HG02763 (cell line): ENCODE measurements at regions not wholly inside any gene's neighbourhood (a gene's known extent, or its start where the extent isn't known, plus 50 kb on each side); places are given as distances from the start of the nearest gene placed in this dataset.

Experiments used
- ATAC-seq: cut with Tn5 transposase; IDR thresholded peaks from one replicate; pipeline ENCODE4 v1.9.1; 2021; ENCODE audit warnings: mild to moderate bottlenecking, moderate library complexity; ENCODE audit not compliant: unreplicated experiment

DNA sequence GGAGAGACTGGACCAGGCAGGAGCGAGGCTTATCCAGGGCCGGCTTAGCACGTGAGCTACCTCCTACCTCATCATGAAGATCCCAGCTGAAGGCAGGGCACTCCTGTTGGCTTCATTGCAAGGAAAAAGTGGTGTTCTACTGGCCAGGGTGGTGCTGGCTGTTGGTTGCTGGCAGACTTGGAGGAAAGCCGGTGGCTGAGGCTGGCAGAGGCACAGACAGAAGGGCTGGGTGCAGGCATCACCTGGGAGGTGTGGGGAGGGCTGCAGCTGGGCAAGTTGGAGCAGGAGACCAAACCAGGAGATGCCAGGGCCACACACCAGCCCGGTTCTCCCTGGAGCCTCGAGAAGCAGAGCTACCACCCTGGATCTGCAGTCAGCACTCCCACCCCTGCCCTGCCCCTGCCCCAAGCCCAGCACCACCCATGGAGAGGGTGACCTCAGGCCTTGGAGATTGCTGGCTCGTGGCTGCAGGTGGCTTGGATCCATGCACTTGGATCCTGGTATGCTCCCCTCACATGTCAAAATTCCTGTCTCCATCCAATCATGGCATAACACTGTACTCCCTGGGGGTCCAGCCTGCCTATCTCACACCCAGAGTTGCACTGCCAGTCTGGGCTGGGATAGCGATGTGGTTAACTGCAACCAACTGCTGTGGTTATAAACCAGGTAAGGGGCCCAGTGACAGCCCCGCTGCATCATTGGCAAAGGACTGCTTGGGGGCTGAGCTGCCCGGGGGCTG is 49.7 kb downstream of the GLI2 start:
- ATAC-seq: no peak

DNA sequence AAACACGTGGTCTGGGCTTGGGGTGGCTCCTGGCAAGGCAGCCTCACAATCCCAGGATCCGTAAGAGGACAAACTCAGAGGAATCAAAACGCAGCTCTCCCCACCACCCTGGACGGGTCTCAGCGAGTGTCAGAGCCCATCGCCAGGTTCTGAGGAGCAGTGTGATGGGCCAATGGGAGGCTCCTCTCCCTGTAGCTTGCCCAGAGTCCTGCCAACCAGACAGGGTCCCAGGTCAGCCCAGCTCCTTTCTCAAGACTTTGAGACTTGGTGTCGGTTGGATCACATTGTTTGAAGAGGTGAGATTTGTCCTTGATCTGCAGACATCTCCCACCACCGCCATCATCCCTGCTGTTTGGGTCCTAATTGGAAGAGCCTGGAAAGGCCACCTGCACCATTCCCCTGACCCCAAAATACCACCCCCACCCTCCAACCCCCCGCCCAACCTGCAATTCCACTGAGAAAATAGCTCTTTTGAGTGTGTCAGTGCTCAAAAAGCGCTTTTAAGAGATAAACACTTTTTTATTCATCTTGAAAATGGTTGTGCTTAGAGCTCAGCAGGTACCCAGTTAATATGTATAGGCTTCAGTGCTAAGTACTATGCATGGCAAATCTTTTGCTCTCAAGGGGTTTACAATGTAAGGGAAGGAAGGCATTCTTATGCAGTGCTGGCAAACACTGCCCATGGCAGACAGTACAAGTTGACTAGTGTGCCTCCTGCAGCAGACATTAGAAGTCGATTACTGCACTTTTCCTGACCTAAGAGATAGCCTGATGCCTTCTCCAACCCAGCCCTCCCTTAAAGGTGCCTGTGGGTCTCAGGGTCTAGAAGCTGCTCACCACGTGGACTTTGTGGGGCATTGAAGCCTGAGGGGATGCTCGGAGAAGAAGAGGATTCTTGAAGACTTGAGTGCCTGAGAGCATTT is 50.6 kb downstream of the GLI2 start:
- no peak for ATAC-seq

DNA sequence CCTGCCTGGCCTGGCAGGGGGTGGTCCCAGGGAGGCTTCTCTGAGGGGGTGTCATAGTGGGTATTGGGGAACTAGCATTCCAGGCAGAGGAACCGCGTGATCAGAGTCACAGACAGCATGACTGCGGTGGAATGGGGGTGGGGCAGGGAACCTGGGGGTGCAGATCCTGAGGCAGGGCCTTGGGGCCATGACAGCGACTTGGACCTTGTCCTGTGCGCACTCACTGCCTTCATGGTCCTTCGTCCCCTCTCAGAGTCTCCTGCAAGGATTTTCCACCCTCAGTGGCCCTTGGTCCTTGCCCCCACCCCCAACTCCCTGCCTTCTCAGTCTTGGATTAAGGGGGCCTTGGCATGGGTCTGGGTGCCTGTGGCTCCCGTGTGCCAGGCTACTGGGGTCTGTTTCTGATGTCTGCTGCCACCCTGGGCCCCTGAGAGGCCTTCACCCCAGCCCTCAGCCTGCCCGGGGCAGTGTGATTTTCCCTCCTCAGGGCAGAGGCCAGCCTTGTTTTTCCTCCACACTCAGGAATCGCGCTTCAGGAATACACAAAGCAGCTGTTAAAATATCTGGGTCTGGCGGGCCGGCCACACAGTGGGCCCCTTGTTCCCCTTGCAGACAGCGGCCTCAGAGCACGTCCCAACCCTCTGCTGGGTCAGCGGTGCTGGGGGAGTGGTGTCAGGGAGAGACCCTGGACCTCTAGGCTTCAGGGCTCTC is 51.6 kb downstream of the GLI2 start:
- ATAC-seq: no peak

DNA sequence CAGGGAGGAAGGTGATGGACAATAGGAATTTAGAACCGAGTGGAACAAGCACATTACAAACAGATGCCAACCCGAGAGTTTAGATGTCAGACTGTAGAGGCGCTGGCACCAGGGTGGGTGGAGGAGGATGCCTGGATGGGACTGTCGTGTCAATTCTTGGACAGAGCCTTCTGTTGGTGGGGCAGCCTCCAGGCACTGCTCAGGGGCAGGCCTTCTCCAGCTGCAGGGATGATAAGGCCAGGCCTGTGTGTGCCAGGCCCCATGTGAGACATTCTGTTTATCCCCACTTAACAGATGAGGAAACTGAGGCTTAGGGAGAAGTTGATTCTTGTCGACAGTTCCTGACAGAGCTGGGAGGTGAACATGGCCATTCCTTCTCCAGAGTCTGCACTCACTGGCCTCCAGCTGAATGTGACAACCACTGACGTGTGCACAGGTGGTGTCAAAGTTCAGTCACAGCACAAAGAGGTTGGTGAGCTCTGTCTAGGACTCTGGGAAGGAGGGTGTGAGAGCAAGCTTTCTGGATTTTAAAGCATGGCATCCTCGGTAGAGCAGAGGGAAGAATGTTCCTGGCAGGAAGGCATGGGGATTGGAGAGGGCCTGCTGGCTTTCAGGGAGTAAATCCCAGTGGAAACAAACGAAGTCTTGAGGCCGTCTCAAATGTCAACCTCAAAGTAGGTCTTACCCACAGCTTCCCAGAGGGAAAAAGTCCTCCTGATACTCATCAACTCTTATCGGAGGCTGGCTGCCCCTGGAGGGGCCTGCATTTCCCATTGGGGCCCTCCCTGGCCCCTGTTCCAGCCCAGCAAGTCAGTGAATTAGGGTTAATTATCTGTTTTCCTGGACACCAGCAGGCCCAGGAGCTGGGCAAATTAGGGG is 52.4 kb downstream of the GLI2 start:
- no peak for ATAC-seq

DNA sequence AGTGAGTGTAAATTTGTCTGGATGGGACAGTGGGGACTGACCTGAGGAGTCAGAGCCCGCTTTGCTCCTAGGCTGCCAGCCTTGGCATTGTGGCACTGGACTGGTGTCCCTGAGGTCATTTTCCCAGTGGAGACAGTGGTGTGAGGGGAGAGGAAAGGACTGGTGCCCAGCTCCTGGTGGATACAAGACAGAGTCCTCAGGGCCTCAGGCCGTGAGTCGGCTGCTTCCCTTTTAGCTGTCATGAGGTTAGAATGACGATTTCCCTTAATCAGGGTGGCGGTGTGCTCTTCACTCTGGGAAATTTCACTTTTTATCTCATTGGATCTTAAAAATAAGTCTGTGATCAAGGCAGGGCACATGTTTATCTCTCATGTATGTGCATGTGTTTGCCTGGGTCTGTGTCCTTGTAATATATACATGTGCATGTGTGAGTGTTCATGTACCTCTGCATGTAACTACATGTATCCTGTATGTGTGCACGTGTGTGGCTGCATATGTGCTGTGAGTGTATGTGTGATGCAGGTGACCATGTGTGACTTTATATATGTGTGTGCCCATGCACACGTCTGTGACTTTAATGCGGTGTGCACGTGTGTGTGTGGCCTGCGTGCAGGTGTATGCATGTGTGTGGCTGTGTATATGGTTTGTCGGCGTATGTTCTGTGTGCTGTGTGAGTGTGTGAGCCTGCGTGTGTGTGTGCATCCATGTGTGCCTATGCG is 55.7 kb downstream of the GLI2 start:
- no peak for ATAC-seq

DNA sequence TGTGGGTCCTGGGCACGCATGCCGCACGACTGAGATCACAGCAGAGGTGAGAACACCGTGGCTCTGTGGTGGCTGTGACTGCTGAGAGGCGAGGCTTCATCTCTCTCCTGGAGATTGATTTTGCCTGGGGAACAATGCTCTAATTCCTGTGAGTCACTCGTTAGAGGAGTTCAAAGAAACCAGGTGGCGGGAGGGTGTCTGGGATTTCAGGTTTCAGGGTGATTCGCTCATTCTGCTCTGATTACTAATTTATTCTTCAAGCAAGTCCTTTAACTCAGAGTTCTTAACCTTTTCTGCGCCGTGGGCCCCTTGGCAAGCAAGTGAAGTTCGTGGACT is 56.3 kb downstream of the GLI2 start:
- no peak for ATAC-seq

DNA sequence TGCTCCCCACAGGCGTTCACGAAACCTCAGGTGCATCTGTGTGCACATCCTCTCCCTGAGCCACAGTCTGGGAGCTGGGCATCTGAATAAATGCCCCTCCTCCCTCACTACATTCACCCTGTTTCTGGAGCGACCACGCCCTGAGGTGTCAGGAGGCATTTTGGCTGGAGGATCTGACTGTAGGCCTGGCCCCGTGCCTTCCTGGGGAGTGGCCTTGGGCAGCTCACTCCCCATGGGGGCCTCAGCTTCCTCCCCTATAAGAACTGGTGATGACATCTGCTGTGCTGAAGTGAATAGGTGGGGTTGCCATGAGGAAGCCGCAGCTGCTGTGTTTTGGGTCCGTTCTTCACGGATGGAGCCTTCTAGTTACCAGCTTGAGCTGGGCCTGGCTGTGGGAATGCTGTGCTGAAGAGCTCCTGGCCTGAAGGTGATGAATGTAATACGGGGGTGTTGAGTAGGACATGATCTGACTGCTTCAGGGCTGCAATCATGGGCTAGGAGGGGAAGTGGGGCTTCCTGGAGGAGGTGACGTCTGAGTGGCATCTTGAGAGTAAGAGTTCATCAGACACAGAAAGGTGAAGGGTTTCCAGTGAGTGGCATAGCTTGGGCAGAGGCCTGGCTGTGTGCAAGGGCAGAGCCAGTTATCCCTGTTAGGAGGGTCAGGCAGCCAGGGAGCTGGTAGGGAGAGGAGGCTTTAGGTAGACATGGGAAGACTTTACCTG is 58.2 kb downstream of the GLI2 start:
- no peak for ATAC-seq

DNA sequence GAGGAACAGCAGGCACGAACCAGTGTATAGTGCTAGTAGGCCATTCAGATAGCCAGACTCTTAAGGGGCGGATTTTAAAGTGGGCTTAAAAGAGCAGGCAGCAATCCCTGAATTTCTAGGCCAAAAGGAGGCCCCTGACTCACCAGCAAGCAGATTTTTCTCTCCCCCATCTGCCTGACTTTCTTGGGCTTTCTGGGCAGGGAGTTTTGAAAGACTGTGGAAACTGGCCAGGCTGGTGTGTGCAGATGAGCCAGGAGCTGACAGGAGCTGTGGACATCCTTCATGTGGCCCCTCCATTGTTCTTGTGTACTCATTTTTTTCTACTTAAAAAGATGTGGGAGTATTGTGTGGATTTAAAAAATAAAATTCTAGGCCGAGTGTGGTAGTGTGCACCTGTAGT is 59.0 kb downstream of the GLI2 start:
- ATAC-seq: no peak

DNA sequence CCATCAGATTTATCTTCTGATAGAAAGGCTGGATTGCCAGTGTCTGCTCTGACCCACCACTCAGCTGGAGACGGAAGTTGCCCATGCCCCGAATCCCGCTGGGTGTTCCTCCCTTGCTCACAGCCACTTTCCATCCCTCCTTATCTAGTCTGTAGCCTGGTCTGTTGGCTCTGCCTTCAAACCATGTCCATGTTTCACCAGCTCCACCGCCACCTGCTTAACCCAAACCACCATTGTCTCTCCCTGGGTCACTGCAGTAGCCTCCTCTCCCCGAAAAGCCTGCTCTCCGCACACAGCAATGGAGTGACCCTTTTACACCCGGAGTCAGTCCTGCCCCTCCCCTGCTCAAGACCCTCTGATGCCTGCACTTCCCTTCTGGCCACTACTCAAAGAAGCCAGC is 60.4 kb downstream of the GLI2 start:
- no peak for ATAC-seq

DNA sequence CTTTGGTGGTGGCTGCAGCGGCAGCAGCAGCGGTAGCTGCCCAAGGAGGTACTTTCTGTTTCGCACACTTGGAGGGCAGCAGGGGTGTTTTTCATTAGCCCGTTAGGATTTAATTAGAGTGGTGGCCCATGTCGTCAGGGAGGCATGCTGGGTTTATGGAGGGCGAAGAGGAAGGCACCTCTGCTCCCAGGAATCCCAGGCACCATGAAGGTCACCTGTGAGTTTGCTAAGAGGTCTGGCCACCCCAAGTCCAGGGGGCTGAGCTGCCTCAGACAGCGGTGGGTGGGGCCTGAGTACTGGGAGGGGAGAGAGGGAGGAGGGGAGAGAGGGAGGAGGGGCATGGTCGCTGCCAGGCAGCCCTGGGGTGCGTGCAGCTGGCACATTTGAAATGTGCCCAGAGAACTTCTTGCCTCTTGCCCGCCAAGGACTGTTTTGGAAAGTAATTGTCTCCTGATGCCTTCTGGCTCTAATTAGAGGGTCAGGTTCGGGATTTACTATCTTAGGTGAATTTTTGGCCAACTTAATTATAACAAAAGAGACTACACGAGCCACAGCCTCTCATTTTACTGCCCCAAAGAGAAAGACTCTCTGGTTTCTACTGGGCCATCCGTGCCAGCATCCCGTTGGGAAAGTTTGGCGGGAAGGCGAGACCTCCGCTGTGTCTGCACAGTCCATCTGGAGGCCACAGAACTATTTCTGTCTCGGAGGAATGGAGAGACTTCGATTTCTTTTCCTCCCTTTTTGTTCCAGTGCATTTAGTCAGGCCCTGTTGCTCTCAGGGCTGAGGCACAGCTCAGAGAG is 62.0 kb downstream of the GLI2 start:
- no peak for ATAC-seq

DNA sequence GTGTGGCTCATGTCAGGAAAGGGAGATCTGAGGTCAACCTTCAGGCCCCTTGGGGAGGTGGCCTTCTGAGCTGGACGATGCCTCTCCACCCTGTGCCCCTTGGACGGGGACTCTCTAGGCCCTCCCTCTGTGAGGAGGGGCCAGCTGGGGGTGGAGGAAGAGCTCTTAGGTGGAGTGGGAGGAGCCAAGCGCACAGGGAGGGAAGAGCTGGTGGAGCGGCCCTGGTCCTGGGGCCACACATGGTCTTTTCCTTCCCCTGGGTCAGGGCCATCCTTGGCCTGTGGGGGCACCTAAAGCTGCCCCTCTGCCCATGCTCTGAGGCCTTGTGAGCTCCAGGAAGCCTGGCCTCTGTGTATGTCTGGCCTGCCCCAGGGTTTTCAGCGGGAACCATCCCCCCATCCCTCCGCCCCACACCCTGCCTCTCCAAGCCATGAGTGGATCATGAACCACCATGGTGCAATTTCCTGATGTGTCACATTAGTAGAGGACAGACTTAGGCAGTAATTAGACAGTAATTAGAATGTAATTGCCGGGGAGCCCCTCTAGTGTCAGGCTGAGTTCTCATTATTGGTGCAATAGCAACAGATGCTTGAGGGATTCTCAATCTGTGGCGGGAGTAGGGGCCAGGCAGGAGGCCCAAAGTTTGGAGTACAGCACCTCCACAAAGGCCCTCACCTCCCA is 63.0 kb downstream of the GLI2 start:
- no peak for ATAC-seq

DNA sequence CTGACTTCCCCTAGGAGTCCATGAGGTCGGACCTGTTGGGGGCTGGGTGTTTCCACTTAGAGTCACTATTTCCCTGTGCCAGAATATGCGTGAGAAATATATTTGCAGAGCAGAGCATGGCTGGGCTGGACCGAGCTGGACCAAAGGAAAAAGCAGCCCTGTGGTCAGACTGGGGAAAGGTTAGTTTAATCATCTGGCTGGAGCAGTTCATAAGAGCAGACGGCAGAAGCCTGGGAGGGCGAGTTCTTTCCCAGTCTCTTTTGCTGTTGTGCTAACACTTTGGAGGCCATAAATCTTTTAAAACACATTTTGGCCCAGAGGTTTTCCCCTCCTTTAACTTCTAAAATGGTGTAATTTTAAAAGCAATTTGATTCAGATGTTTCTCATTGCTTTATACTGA is 66.5 kb downstream of the GLI2 start:
- no peak for ATAC-seq

DNA sequence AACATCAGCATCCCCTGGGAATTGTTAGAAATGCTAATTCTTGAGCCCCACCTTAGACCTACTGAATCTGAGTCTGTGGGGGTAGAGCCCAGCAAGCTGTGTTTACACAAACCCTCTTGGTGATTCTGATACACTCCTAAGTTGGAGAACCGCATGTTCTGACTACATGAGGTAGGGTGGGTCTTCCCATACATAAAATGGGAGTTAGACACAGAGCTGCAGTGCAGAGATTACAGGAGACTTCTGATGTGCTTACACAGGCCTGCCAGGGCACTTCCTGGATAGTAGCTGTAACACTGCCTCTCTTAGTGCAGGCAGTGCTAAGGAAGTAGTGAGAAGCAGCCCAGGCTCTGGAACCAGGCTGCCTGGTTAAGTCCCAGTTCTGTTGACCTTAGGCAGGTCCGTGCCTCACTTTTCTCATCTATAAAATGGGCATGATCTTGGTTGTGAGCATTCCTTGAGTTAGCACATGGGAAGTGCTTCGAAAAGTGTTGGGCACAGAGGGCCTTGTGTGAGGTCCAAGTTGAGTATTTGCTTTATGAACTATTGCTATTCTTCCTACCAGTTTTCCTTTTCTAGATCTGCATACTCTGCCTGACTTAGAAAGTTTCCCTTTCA is 67.3 kb downstream of the GLI2 start:
- no peak for ATAC-seq

DNA sequence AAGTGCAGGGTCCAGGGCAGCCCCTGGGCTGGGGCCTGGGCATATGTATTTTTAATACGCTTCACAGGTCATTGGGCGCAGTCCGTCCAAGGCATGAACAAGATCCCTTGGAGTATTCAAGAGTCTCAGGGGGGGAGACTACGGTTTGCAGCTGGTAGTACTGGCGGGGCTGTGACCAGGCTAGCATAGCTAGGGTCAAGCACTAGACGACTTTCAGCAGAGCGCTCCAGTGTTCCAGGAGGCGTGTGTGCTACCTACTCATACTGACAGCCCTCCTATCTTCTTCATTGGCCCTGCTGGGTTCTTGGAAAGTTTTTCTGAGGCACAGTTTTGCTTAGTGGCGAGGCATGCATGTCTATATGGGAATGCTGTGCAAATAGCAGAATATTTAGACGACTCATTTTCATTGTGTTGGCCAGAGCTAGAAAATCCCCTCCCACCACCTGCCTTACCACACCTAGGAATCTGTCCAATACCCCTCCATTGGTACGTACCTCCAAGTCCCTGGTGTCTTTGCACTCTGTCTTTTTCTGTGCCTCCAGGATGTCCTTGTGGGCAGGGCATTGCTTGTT is 68.2 kb downstream of the GLI2 start:
- no peak for ATAC-seq

DNA sequence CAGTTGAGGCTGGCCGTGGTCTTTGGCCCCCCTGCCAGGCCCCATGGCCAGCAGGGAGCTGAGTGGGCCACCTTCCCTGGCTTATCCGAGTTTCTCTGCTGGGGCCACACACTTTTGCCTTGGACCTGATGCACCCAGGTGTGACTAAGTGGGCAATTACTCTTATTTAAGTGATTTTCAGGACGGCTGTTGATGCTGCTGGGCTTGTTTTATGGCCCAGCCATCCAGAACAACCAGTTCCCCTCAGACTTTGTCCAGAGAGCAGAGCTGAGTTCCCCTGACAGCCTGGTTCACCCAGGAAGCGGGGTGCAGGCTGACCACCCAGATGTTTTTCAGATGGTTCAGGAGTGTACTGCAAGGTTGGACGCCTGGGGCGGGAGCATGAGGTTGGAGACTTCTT is 68.8 kb downstream of the GLI2 start:
- ATAC-seq: no peak

DNA sequence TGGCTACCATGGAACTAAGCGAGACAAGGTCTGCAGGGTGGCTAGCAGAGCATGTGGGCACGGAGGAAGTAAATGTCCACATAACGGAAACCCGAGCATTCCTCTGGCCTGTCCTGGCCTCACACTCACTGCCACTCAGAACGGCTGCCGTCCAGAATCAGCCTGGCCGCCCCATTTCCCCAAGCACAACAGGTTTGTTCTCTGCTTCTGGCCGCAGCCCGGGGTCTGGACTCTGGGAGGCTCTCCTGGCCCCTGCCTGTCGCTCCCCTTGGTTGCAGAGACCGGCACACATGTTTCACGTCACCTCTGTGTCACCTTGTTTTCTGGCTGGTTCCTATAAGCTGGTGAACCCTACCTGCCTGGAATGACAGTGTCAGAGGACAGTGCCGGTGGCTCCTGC is 69.3 kb downstream of the GLI2 start:
- no peak for ATAC-seq

DNA sequence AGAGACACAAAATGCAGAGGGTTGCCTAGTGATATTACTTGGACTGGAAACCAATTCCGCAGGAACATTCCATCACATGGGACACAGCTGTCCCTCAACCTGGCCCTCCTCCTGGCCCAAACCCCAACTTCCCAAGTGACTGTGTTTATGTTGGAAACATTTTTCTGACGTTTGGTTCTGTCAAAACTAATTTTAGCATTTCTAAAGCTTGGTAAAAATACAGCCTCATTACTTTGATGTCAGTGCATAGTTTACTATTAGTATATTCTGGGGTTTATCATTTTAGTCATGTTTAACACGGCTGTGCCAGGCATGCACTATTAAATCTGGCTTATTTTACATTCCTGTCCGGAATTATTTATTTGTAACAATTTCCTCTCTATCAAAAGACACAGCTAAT is 69.9 kb downstream of the GLI2 start:
- ATAC-seq: no peak
